Suppressor macrophage treated with lipopolysaccharide for 4 hours (primary cell): ENCODE measurements at regions not wholly inside any gene's neighbourhood (a gene's known extent, or its start where the extent isn't known, plus 50 kb on each side); places are given as distances from the start of the nearest gene placed in this dataset.

ENCODE experiments used
- DNase-seq: peaks from one replicate; pipeline ENCODE4 v3.0.0-alpha.2; 2020

DNA sequence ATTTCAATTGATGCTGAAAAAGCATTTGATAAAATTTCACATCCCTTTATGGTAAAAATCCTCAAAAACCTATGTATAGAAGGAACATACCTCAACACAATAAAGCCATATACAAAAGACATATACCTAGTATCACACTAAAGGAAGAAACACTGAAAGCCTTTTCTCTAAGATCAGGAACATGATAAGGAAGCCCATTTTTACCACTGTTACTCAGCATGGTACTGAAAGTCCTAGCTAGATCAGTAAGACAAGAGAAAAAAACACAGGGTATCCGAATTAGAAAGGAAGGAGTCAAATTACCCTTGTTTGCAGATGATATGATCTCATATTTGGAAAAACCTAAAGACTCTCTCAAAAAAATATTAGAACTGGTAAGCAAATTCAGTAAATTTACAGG is 350.2 kb upstream of the PDE4D start:
- DNase-seq = no peak

DNA sequence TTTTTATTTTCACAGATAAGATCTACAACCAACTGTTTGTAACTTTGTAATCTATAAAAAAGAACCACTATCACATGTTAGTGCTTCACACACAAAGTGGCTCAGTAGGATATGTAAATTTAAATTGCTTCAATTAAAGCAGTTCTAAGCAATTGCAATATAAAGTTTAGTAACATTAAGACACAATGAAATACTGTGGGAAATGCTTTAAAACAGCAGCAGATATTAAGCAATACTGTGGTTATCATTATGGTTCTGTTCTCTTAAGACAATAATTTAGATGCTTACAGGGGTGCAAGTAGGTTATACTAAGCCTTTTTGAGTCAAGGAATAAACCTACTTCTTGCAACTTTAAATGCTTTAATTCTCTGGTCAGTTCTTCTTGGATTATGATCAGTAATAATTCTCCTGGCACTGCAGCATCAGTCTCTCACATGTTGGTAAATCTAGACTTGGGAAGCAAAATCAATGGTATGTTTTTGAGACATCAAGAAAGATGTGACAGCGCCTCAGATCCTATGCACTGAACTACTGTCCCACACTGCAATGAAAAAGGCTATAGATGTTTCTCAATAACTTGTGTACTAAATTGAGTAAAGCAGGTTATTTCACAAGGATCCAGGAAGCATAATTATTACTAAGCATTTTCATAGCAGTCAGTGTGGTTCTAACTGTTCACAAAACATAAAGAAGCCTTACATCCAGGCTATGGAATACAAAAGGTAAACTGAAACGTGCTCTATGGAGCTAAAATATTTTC is 338.7 kb upstream of the PDE4D start:
- peak; percentile 44 for DNase-seq

DNA sequence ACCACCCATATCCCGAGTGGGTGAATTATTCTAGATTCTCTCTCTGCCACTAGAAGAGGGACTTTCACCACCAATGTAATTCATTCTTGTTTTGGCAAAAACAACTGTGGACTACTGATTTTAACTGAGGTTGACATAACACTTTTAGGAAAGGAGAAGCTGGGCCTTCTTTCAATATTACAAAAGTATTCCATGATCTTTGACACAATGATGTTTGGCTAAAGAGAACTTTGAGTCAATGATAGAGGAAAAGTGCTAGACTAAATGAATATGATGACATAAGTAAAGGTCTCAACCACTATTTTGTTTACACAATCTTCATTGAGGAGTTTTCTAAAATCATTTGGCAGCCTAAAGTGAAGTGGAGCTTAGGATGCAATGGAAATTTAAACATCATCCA is 336.9 kb upstream of the PDE4D start:
- DNase-seq = peak; percentile 62

DNA sequence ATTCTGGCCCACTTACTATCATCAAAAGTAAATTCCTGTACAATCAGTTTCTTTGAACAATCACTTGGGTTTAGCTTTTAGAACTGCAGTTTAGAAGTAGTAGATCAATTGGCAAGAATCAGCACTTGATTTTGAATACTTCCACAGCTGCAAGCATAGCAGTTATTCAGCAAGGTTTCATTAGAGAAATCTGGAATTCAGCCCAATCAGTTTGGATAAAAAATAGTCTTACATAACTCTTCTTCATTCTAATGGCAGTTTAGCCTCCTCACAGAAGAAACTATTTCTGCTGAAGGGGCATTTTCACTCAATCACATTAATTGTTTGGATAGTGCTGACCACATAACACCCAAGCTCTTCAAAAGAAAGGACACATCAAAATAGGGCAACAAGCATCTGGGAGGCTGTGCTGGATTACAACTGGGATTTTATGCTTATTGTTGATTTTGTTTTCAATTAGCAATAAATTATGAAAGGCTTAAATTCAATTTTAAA is 336.2 kb upstream of the PDE4D start:
- no peak for DNase-seq

DNA sequence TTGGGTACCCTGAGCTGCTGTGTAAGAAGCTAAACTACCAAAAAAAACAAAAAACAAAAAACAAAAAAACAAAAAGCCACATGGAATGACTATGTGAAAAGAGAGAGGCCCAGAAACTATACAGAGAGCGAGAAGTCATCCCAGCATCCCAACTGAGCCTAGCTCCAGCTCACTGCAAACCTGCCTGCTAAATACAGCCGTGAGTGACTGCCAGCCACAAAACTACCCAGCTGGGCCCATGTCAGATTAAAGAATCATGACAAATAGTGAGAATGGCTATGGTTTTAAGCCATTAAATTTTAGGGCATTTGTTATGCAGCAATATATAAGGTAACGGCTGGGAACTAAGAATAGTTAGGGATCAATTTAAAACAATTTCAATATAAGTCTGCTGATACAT is 335.1 kb upstream of the PDE4D start:
- no peak for DNase-seq

GRCh38 chr5:60226128-60226527 is 332.6 kb upstream of the PDE4D start:
- DNase-seq = no peak

DNA sequence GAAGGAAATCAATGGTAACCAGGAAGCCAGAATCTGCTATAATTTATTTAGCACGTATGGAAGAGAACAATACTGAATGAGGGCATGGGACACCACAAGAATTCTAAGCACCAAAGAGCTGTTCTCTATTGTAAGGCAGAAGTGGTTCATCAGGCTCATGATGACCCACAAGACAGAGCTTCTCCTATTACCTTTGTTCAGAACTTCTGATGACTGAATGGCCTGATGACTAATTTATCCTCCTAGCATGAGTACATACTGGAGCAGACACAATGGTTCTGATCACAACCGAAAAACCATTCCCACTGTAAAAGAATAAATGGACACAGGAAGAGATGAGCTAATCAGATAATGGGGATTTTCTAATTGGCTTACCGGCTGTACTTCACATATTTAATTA is 329.8 kb upstream of the PDE4D start:
- peak; percentile 11 for DNase-seq

- peak; percentile 13 for DNase-seq
Observed at GRCh38 chr5:60219921-60220320, 326.4 kb upstream of the PDE4D start.

- no peak for DNase-seq
Observed at GRCh38 chr5:60210810-60211209, 317.3 kb upstream of the PDE4D start.

GRCh38 chr5:60209146-60209840 is 315.8 kb upstream of the PDE4D start:
- DNase-seq = peak; percentile 44

DNA sequence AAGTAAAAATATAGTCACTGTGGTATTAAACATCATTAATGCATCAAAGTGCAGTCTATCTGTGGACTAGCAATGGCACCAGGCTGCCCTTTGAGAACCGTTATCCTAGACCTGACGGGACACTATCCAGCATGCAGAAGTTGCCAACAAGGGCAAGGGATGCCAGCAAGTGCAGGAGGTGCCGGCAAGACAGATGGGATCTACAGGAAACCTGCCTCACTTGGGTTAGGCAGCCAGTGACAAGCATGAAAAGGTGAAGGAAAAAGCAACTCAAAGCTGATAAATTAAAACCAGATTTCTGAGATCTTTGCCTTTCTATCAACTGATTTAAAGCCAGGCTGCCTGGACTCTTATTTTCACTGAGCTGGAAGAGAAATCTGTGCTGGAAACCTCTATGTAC is 315.2 kb upstream of the PDE4D start:
- no peak for DNase-seq

- DNase-seq = peak; percentile 67
Observed at GRCh38 chr5:60207040-60207439, 313.5 kb upstream of the PDE4D start.

- no peak for DNase-seq
Observed at GRCh38 chr5:60206234-60206633, 312.7 kb upstream of the PDE4D start.

- no peak for DNase-seq
Observed at GRCh38 chr5:60205071-60205470, 311.5 kb upstream of the PDE4D start.

DNA sequence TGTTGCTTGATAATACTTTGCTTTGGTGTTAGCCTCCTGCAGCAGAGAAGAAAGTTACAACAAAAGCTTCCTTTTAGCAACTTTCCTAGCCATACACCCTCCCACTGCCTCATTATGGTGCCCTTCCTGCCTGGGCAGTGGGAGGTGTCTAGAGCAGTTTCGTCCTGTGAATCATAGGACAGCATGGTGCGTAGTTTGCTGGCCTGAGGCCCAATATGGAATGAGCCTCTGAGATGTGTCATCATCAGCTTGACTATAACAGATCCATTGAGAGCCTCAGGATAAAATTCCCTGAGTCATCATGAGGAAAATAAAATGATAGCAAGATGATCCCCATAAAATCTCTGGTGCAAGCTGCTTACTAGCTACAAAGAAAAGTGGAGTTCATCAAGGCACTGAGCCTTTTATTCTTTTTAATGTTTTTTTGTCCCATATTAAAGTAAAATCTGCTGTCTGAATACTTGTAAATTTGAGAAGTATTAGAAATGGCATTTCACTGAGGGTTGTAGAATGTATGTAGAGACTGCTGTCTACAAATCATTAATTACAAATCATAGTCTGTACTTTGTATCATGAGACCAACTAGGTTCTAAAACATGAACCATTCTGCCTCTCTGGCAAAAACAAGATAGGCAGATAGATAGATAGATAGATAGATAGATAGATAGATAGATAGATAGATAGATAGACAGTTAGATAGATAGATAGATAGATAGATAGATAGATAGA is 303.0 kb upstream of the PDE4D start:
- DNase-seq = peak; percentile 87

- no peak for DNase-seq
Observed at GRCh38 chr5:60195551-60195950, 302.0 kb upstream of the PDE4D start.

DNA sequence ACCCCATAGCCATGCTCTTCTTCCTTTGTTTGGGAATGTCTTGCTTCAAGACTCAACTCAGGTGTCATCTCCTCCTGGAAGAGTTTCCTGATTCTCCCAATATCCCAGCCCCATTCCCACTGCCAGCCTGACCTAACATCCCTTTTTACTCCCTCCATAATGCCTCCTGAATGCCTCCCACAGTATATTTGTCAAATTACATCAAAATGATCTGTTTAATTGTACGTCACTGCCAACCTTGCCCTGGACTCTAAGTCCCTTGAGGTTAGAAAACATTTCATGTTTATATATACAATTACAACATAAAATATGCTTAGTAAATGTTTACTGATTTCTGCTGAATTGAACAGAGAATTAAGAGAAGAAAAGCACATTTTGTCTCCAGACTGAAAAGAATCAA is 301.6 kb upstream of the PDE4D start:
- no peak for DNase-seq

- peak; percentile 45 for DNase-seq
Observed at GRCh38 chr5:60185231-60186099, 291.9 kb upstream of the PDE4D start.

- no peak for DNase-seq
Observed at GRCh38 chr5:60184606-60185005, 291.1 kb upstream of the PDE4D start.

GRCh38 chr5:60183881-60184280 is 290.4 kb upstream of the PDE4D start:
- DNase-seq = peak; percentile 16

- peak; percentile 11 for DNase-seq
Observed at GRCh38 chr5:60178101-60178500, 284.6 kb upstream of the PDE4D start.

DNA sequence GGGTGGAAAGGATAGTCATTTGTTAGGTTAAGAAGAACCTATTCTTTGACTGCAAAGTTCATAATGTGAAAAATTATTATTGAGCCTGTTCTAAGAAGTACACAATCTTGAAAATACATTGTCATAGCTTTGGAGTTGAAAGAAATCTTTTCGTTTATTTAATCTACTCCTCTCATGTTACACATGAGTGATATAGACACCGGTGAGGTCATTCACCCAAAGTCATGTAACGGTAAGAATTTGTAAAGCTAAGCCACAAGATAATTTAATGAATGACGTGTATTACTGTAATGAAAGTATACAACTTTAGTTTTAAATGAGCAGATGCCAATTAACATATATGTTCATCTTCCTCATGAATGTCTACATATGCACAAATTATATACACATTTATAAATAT is 284.1 kb upstream of the PDE4D start:
- DNase-seq = no peak

DNA sequence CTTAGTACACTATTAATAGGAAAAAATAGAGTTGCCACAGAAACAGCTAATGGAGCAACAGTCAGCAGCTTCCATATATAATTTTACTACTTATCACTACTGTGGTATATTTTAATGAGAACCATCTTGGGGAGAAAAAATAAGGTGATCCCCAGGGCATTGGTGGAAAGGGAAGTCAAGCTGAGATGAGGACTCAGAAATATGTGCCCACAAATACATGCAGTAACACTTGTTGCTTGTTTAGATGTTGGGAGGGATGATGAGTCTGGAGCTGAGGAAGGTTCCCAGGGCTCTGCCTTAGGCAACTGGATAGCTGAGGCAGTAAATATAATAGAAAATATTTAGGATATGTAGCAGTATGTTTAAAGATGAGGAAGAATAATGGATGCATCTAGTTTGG is 280.1 kb upstream of the PDE4D start:
- DNase-seq = no peak
